NOMO-1 treated with dmso at 0.1 percent for 144 hours (cell line): ENCODE measurements at regions not wholly inside any gene's neighbourhood (a gene's known extent, or its start where the extent isn't known, plus 50 kb on each side); places are given as distances from the start of the nearest gene placed in this dataset.

ENCODE experiments used
- DNase-seq: peaks from one replicate; lab custom pipeline; 2025; ENCODE audit not compliant: unreplicated experiment; lab: John Stamatoyannopoulos, UW

DNA sequence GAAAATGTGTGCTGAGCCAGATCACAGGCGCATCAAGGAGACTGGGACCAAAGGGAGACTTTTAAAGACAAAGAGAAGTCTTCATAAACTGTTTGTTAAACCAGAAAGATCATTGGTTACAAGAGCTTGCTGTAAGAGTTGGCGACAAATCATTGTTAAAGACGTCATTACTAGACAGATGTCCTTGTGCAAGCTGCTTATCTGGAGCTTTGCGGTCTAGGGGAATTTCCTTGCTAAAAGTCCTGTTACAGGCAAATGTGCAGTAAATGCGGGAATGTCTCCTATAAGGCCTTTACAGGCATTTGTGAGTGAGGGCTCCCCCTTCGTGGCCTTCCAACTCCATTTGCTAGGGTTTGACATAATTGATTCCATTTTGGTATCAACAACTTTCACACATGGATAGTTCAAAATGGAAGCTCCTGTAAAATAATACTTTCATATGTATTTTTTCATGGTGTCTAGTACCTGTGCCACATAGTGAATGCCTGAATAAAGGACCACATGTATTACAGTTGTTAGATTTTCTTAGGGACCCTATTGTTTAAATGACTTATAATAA, 362.4 kb downstream of the UTRN start:
- DNase-seq, result no peak

DNA sequence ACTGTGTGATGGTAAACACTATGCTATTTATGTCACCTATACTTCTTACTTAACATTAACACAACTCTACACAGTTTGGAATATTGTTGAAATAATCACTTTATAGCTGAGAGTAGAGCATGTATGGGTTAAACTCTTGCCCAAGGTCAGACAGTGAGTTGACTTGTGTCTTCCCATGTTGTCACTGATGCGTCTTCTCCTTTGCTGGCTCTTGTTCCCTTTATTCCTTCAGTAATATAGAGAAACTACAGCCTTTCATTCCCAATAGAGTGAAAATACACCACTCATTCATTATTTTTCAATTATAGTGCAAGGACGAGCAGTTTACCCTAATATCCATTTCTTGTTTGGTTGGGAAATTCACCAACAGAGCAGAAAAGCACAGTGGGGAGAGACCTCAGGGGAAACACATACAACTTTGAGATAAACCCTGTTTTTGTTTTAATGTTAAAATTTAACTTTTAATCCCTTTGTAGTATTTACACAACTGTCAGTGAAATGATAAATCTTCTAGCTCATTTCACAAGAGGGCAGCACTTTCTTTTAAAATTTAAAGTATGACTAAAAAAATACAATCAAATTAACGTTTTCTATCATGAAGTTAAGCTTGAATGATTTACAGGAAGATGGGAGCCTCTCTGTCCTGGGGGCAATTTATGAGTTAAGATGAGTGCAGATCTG, 363.0 kb downstream of the UTRN start:
- no peak for DNase-seq

DNA sequence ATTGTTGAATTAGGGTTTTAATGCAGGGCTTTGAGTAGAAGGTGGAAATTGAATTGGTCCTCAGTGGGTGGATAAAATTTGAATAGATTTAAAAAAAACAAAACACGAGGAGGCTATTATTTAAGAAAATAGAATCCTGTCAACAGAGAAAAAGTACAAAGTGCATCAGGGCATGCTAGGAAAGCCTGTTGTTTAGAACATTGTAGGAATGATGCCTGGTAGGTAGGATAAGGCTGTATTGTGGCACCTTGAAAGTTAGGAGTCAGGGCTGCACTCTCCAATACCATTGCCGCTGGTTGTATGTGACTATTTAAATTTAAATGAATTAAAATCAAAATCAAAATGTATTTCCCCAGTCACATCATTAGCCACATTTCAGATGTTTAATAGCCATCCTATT, 363.9 kb downstream of the UTRN start:
- no peak for DNase-seq

- no peak for DNase-seq
Measured at GRCh38 chr6:144651234-144651633, 366.1 kb downstream of the UTRN start.

- no peak for DNase-seq
Measured at GRCh38 chr6:144652292-144652891, 367.3 kb downstream of the UTRN start.

- no peak for DNase-seq
Measured at GRCh38 chr6:144653885-144654505, 368.9 kb downstream of the UTRN start.

GRCh38 chr6:144654506-144654905, 369.4 kb downstream of the UTRN start:
- no peak for DNase-seq

DNA sequence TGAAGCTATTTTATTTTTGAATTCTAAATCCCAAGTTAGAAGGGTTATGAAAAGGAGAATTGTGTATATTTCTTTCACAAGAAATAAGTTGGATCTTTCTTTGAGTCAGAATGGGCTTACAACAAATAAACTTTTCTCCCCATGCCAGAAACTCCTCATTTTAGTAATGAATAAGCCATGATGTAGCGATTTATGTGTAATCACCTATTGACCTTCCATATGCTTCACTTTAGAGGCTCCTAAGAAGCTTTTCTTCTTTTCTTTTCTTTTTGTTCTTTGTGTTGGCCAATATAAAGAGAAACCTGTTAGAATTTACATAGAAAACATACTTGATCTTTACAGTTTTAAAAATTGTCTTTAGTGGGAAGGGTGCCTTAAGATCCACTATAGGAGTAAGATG, 370.2 kb downstream of the UTRN start:
- DNase-seq, result no peak

GRCh38 chr6:144657691-144658090, 372.6 kb downstream of the UTRN start:
- no peak for DNase-seq

DNA sequence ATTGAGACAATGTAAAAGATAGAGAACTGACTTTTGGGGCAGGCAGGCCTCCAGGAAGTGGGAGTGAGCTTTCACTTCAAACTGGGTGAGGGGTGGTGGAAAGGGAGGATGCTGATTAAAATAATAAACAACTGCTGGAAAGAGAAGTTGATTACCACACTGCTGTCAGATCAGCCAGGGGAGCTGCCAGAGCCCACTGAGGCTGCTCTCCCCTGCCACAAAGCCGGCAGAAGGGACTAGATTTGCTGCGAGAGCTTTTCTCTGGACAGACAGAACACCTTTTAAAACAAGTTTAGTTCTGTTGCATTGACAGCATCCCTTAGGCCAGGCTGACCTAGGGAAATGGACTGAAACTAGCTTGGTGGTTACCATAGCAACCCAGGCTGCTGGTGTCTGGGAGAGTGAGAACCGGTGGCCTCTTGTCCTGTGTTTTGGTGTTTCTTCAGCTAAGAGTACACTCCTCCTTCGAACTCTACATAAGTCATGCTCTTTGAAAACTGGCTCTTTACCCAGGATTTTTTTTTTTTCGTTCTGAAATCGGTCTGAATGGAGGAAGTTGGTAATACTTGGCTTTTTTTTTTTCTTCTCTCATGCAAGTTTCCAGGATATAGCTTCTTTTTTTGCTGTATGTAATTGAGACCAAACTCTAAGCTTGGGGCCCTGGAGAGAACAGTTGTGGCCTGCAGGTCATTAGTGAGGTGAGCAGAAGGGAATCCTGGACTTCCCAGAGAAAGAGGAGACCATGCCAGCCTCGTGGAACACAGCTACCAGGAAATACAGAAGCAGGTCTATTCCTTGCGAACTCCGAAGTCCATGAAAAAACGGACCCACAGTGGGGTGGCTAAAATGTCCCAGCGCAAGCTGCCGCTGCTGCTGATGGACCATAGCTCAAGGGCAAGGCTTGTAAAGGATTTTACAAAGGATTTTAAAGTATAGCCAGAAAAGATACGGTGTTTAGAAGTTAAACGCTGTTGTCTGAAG, 374.4 kb downstream of the UTRN start:
- peak; percentile 14 for DNase-seq

DNA sequence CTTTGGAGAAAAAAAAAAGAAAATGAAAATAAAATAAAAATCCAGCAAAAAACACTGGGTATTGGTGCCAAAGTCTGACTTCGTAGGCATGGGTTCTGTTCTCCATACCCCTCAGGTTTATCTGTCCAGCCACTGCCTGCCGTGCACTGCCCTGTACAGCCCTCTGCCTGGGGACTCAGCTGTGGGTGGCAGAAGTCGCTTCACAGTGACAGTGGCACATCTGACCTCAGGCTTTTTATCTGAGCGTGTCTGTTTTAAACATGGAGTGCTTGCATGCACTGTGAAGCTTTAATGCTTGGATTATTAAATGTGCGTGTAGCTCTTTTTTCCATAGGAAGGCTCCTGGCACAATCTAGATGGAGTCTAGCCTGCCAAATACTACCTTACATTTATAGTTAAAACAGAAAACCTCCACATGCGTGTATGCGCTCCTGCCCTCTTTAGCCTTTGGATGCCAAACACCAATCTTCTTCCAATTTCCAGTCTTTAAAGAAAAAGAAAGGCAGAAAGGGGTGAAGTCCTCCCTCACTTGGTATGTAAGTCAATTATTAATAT, 375.5 kb downstream of the UTRN start:
- no peak for DNase-seq

DNA sequence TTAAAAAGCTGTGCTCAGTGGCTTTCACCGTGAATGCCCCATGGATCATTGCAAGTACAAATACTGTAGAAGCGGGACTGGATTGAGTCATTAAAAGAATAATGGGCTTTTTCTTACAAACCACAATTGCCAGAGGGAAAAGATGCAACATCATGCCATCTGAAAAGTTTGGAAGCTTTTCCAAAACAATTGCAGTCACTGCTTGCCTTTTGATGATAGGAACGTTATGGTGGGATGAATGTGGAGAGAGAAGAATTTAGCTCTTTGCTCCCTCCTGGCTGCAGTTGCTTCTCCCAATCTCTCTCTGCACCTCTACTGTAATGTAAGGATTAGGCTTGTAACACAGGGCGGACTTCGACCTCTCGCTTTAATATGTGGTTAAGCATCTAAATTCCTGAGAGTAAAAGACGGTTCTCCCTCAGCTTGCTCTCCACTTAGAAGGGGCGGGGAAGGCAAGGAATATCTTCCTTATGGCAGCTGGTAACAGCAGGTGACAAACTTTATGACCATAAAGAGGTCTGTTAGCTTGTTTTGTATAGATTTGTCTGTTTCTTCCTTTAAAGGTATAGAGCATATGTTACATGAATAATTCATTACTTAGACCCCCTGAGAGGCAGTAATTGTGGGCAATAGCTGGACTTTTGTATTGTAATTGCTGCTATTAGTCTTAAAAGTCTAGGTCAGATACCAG, 376.1 kb downstream of the UTRN start:
- DNase-seq, result no peak

DNA sequence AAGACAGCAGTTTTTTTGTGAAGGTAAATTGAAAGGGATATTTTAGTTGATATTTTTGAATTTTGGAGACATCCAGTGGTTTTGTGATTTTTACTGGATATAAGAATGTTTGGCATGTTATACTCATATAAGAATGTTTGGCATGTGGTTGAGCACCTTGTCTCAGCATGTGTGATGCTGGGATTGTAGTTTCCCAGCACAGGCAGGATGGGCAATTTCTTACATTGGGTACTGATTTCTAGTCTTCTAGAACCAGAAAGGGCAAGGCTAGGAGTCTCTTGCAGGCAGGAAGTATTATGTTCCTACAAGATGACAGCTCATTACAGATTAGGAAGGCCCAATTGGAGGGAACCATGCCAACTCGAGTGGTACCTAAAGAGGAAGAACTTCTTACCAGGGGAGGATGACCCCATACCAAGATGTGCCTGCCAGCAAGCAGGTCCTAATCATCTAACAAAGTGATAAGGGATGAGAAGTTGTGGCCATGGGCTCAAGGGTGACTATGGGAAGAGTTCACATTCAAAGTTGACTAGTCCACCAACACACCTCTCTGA, 377.8 kb downstream of the UTRN start:
- no peak for DNase-seq

DNA sequence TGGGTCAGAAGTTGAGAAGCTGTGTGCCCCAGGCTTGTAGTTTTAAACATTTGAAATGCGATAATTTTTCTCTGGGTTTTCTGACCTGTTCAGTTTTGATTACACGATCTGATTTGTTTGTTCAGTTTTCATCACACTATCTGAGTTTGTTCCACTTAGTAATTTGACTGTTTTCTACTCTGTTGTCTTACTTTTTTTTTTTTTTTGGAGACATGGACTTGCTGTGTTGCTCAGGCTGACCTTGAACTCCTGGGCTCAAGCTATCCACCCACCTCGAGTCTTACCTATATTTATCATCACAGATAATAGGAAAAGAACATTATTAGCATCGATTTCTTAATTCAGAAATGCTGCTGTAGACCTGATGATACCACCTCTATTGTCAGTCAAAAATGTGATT, 379.1 kb downstream of the UTRN start:
- no peak for DNase-seq

GRCh38 chr6:144664947-144665346, 379.8 kb downstream of the UTRN start:
- DNase-seq, result no peak

- no peak for DNase-seq
Measured at GRCh38 chr6:144665932-144666450, 380.9 kb downstream of the UTRN start.

DNA sequence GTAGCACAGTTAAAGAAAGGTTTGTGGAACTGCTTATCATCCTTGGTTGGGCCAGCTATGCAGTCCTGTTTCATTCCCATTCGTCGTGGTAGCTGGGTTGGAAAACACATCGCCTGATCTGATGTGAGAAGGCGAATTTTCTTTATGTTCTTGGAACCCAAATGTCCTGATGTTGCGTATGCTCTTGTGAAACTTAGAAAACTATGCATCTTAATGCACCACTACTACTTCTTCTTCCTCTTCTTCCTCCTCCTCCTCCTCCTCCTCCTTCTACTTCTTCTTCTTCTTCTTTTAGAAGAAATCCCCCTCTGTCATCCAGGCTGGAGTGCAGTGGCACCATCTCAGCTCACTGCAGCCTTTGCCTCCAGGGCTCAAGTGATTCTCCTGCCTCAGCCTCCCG, 381.6 kb downstream of the UTRN start:
- DNase-seq, result no peak

- DNase-seq, result peak; percentile 3
Measured at GRCh38 chr6:144667532-144668503, 382.7 kb downstream of the UTRN start.
